GM10847 (cell line): ENCODE measurements at regions not wholly inside any gene's neighbourhood (a gene's known extent, or its start where the extent isn't known, plus 50 kb on each side); places are given as distances from the start of the nearest gene placed in this dataset.

Experiments used
- POLR2A ChIP-seq: IDR thresholded peaks from 2 replicates; pipeline ENCODE4 v1.6.1; 2011; ENCODE audit not compliant: insufficient read length; ENCODE audit errors: extremely low read depth

GRCh38 chr13:50693727-50694126, 149.8 kb downstream of the DLEU7 start:
- TF ChIP-seq POLR2A, result no peak

DNA sequence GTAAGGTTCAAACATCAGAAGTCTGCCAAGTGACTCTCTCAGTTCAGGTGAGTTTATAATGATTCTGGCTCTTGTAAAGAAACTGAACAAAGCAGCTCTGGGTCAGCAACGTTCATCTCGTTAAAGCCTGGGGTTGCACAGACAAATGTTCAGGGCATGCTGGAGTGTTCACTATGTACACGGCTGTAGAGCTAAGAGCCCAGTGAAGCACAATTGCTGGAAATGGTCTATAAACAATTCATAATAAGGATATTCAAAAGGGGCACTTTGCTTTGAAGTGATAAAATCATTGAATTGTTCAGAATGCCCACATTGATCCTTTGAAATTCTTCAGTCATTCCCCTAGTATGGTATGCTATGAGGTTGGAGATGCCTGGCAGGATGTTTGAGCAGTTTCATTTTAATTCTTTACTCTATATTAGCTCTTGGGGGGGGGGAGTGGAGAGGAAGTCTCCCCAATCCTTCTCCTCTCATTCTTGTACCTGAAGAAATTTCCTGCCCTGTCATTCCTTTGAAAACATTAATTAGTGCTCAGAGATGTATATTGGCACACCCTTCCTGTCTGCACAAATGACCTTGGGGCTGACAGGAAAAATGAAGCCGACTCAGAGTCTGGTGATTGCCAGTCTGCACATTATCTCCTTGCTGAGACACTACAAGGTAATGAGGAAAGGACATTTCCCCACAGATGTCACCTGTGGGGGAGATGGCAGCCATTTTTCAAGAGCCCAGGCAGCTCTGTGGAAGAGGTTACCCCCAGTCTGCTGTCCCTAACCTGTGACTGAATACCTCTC, 145.5 kb downstream of the DLEU7 start:
- no peak for TF ChIP-seq POLR2A

- TF ChIP-seq POLR2A, result no peak
These were observed 143.4 kb downstream of the DLEU7 start for GRCh38 chr13:50699874-50700663.

DNA sequence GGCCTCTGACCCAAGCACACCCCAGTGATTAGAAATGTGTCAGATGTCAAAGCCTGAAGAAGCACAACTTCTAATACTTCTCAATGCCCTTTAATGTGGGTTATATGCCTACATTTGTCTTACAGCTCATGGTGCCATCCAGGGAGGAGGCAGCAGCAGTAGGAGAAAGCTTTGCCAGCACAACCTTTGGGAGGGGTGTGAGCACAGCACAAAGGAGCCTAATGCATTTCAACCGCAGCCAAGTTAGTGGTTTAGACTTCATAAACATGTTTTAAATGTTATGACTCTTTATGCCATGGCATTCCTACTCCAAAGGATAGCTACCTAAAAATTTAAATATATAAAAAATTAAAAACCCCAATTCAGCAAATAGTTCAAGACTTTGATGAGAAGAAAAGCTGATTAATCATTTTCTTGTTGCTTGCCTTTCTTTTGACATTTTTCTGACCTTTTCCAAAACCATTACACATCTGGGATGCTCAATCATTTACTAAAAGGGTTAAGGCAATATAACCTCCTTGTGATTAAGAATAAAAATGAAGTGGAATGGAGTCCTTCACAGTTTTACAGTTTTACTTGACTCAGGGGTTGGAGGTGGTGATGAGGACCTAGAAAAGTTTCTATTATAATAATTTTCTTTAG, 142.7 kb downstream of the DLEU7 start:
- TF ChIP-seq POLR2A, result no peak

DNA sequence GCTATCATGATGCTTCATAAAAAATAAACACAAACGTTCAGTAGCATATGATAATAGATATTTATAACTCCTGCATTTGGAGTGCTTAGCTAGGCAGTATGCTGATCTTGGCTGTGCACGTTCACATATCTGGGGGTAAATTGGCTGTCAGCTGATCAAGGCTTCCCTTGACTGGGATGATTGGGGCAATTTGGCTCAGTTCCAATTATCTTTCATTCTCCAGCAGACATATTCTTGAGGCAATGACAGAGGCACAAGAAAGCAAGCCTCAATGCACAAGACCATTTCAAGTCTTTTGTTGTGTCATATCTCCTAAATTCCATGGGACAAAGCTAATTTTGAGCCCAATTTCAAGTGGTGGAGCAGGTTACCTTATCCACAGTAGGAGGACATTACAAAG, 142.0 kb downstream of the DLEU7 start:
- TF ChIP-seq POLR2A, result no peak

GRCh38 chr13:50706505-50706904, 137.0 kb downstream of the DLEU7 start:
- no peak for TF ChIP-seq POLR2A

- no peak for TF ChIP-seq POLR2A
These were observed 135.9 kb downstream of the DLEU7 start for GRCh38 chr13:50707628-50708027.

DNA sequence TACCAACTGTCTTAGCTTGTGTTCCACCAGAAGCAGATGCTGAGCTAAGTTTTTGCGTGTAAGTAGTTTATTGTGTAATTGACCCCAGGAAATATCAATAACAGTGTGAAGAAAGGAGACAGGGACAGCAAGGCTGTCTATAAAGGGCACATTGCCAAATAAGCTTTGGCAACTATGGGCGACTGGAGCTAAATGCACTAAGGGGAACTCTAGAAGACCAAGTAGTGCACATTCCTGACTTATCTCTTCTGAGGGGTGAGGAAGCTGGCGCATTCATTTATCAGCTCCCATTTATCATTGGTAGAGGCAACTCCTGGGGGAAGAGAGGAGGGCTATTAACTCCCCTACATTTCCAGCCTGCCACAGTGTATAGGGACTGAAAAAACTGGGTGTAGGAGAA, 135.0 kb downstream of the DLEU7 start:
- TF ChIP-seq POLR2A, result no peak

- no peak for TF ChIP-seq POLR2A
These were observed 134.4 kb downstream of the DLEU7 start for GRCh38 chr13:50709058-50709457.

- no peak for TF ChIP-seq POLR2A
These were observed 132.2 kb downstream of the DLEU7 start for GRCh38 chr13:50711131-50711815.

- no peak for TF ChIP-seq POLR2A
These were observed 131.5 kb downstream of the DLEU7 start for GRCh38 chr13:50711996-50712395.

- no peak for TF ChIP-seq POLR2A
These were observed 131.0 kb downstream of the DLEU7 start for GRCh38 chr13:50712456-50712855.

- no peak for TF ChIP-seq POLR2A
These were observed 130.6 kb downstream of the DLEU7 start for GRCh38 chr13:50712881-50713280.

DNA sequence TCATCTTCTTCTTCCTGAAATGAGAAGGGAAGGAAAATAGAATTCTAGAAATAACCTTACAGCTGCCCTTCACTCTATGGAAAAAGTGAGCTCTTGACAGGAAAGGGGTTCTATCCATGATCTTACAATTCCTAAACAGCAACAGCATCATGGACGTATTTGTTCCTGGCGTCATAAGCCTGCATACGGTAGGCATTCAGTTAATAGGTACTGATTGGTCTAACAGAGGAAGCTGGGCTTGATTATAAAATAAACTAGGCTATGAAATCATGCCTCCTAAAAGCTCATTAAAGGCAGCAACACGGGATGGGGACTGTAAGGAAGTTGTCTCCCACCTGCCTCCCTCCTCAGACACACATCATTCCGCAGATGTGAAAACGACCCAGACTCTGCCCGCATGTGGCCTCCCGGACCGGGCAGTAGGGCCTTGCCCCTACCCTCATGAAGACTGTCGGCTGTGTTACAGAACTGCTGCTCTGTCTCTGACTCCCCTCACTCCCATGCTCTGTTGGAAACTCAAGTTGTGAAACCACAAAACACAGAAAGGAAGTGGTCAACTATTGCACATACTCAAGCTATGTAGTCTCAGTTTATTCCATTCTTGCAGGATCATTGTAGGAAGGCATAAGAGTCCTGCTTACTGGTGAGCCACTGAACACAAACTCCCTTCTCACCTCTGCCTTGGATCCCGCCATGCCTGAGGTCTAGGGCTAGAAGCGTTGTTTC, 129.8 kb downstream of the DLEU7 start:
- no peak for TF ChIP-seq POLR2A

DNA sequence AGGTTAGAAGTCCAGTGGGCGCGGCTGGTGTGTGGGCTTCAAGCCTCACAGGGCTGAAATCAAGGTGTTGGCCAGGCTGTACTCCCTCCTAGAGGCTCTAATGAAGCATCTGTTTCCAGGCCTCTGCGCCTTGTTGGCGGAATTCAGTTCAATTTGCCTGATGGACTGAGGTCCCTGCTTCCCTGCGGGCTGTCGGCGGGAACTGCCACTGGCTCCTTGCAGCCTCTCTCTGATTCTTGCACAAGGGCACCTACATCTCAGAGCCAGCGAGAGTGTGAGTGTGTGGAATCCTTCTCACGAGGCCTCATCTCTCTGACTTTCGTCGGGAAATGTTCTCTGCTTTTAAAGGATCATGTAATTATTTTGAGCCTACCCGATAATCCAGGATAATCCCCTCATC, 128.6 kb downstream of the DLEU7 start:
- no peak for TF ChIP-seq POLR2A
